Aorta (tissue), 2 donors: ENCODE measurements at regions not wholly inside any gene's neighbourhood (a gene's known extent, or its start where the extent isn't known, plus 50 kb on each side); places are given as distances from the start of the nearest gene placed in this dataset.

ENCODE experiments used
- microRNA-seq, 2 donors: library from miRNA; unstranded; fragments of <30 nt; microRNA quantifications; one replicate each; pipeline ENCODE4 v1.2.0, GENCODE V29; 2020
- donor health status: DM: no; HTN: no; CAD: no.
- donor health status: DM: yes; HTN: yes; CAD: no.

Small RNAs in the stretch of these regions (microRNA-seq; reads per million reads assigned to microRNA genes)
- gene MIR2114 = 0 to 0.99 reads per million in 2 donors
